NB4 (cell line): ENCODE measurements at regions not wholly inside any gene's neighbourhood (a gene's known extent, or its start where the extent isn't known, plus 50 kb on each side); places are given as distances from the start of the nearest gene placed in this dataset.
A peak's percentile ranks its signal among the peaks of the same experiment; 100 is the strongest.

ENCODE experiments used
- DNase-seq: peaks from one replicate; pipeline ENCODE4 v3.0.0; 2010; ENCODE audit warnings: low read depth
- H3K4me3 ChIP-seq: one replicate; pipeline ENCODE4 v1.5.1; 2011; ENCODE audit warnings: mild to moderate bottlenecking, low read depth, low read length, moderate library complexity
- MYC ChIP-seq: IDR thresholded peaks from 2 replicates; pipeline ENCODE4 v1.6.1; 2011; ENCODE audit warnings: low read depth, low read length
- POLR2A ChIP-seq: IDR thresholded peaks from 2 replicates; pipeline ENCODE4 v1.6.1; 2011; ENCODE audit warnings: mild to moderate bottlenecking; ENCODE audit not compliant: insufficient read length; ENCODE audit errors: extremely low read depth
- TF ChIP-seq, protein P1 (sequence below): IDR thresholded peaks from one replicate; pipeline ENCODE4 v1.5.1; 2012; ENCODE audit warnings: low read depth, low read length
- TF ChIP-seq, protein P2 (sequence below): IDR thresholded peaks from 2 replicates; pipeline ENCODE4 v1.6.1; 2011; ENCODE audit warnings: low read depth, low read length

DNA sequence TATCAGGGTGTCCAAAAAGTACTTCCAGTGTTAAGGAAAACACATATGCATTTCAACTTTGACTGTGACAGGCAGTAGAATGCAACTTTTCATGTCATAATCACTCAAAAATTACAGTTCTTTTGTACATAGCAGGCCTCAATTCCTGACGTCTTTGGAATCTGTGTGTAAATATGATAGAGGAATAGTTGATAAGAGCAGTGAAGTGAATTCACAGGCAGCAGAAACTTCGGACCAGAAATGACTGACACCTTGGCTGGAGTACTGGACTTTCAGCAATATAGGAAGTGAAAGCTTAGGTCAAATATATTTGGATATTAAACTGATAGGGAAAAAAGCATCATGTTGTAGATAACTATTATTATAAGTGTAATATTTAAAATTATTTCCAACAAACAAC lies 1741.2 kb upstream of the PCDH20 start:
- H3K4me3 ChIP-seq: no peak overlapping the region
- TF ChIP-seq POLR2A (no peak), MYC (no peak)
- TF ChIP-seq, protein P1, sequence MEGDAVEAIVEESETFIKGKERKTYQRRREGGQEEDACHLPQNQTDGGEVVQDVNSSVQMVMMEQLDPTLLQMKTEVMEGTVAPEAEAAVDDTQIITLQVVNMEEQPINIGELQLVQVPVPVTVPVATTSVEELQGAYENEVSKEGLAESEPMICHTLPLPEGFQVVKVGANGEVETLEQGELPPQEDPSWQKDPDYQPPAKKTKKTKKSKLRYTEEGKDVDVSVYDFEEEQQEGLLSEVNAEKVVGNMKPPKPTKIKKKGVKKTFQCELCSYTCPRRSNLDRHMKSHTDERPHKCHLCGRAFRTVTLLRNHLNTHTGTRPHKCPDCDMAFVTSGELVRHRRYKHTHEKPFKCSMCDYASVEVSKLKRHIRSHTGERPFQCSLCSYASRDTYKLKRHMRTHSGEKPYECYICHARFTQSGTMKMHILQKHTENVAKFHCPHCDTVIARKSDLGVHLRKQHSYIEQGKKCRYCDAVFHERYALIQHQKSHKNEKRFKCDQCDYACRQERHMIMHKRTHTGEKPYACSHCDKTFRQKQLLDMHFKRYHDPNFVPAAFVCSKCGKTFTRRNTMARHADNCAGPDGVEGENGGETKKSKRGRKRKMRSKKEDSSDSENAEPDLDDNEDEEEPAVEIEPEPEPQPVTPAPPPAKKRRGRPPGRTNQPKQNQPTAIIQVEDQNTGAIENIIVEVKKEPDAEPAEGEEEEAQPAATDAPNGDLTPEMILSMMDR: no peak
- TF ChIP-seq, protein P2, sequence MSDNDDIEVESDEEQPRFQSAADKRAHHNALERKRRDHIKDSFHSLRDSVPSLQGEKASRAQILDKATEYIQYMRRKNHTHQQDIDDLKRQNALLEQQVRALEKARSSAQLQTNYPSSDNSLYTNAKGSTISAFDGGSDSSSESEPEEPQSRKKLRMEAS: no peak
- DNase-seq: no peak

DNA sequence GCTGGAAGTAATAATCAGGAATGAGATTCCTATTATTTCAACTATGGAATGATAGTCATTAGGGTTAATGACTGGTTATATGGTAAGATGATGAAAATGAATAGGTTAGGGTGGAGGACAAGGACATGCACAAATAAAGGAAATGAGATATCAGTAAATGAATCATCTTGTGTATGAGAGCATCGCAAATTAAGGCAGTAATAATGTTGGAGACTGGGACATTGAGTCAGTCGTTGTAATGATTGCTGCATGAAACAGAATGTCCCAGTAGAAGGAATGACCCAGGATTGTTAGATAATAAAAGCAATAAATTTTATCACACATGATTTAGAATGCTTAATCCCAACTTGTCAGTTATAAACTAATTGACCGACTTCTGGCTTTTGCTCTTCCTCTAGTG lies 1733.7 kb upstream of the PCDH20 start:
- DNase-seq: no peak
- no peak overlapping the region for H3K4me3 ChIP-seq
- no peak for TF ChIP-seq POLR2A

DNA sequence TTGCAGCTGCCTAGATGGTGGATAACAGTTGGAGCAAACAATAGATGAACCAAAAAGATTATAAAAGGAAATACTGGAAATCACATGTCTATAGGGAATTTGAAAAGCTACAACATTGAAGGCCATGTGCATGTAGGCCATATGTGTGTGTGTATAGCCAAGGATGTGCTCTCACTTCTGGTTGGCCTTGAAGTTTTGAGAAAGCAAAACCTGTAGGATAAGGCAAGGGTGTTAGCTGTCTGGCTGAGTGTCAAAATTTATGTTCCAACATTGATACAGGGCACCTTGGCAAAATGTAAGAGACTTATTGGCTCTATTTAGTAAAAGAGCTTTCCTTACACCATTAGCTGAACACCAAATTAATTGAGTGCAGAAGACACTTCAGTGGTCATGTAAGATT lies 1723.6 kb upstream of the PCDH20 start:
- DNase-seq: no peak
- no peak overlapping the region for H3K4me3 ChIP-seq
- TF ChIP-seq, protein P1: no peak
- TF ChIP-seq POLR2A: no peak
- TF ChIP-seq, protein P2: no peak
- no peak for TF ChIP-seq MYC

DNA sequence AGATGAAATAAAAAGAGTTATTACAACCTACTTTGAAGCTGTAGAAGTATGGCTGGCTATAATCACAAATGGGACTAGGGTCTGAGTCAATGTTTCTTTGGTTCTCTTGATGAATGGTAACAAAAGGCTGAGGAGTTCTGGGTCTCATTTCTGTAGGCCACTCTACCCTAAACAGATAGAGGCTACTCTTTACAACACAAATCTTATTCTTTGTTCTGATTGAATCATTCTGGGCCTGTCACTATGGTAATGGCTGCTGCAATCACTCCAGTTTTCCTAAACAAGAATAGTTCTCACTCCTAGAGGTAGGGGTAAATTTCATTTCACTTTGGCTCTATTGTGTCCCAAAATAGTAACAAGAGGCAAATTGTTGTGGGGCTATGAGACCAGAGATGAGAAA lies 1714.3 kb upstream of the PCDH20 start:
- DNase-seq: no peak
- H3K4me3 ChIP-seq: no peak overlapping the region
- TF ChIP-seq POLR2A (no peak), MYC (no peak)
- TF ChIP-seq, protein P2: no peak
- TF ChIP-seq, protein P1: no peak

DNA sequence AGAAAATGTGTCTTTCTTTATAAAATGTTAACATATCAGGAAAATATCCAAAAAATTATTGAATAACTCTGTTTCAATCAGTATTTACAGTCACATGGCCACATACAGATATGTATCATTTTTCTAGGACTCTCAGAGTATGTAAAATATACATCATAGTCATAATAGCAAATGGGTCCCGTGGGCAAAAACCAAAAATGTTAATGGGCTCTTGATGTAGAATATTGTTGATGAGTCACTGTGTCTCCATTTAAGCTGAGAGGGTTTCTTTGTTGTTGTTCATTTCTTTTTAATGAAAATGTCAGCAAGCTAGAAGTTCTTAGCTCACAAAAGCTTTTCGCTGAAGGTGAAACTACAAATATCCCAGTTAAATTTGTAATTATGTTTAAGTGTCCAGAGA lies 1713.1 kb upstream of the PCDH20 start:
- DNase-seq: no peak
- TF ChIP-seq, protein P1: no peak
- TF ChIP-seq MYC (no peak), POLR2A (no peak)
- TF ChIP-seq, protein P2: no peak
- H3K4me3 ChIP-seq: no peak overlapping the region

DNA sequence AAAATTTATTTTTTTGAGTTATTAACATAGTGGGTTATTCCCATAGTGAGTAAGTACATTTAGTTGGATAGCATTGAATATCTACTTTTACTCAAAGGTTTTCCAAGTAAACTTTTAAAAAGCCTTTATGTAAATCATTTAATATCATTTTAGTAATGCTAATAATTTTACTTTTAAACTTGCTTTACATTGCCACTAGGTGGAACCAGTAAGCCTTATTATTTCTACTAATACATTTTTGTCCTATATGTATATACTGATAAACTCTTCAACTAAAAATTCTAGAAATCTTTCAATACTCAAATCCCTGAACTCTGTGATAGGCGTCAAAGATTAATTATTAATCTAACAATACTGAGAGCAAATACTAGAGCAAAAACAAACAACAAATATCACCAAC lies 1709.2 kb upstream of the PCDH20 start:
- no peak overlapping the region for H3K4me3 ChIP-seq
- TF ChIP-seq, protein P1: no peak
- TF ChIP-seq, protein P2: no peak
- TF ChIP-seq MYC (no peak), POLR2A (no peak)
- peak; percentile 20 for DNase-seq
